ENCODE measurements at regions not wholly inside any gene's neighbourhood (a gene's known extent, or its start where the extent isn't known, plus 50 kb on each side); places are given as distances from the start of the nearest gene placed in this dataset.
"Not testable (repeated sequence)": the region's sequence is repeated elsewhere in the genome, so short reads cannot be mapped to it uniquely, and the experiment has no call there.

GRCh38 chr13:24934024-24934385 is 161.9 kb upstream of the PABPC3 start:
- TF ChIP-seq POLR2AphosphoS5 (IDR thresholded peaks at IDR 0.05; ENCODE audit: insufficient read depth in 1 of 2, low read depth in 1 of 2); POLR2A (IDR thresholded peaks at IDR 0.05); CTCF (IDR thresholded peaks at IDR 0.05): not testable (repeated sequence)

All from vagina (tissue), 2 donors.